SK-MEL-5 (cell line): ENCODE measurements at regions not wholly inside any gene's neighbourhood (a gene's known extent, or its start where the extent isn't known, plus 50 kb on each side); places are given as distances from the start of the nearest gene placed in this dataset.

Source experiments
- DNase-seq: peaks from one replicate; pipeline ENCODE4 v3.0.0-alpha.2; 2016; ENCODE audit warnings: low read depth, low spot score
- in situ Hi-C: cut with HindIII; loops from 2 replicates; pipeline ENCODE4 v1.10.0; 2016; ENCODE audit warnings: low sequenced_read_pairs, high pct_unique_total_duplicates, low pct_unique_long_range_greater_than_20kb

- peak; percentile 63 for DNase-seq
- in situ Hi-C loops = no loop called here
These were observed 55.3 kb upstream of the INPP5A start for GRCh38 chr10:132482090-132482800.

DNA sequence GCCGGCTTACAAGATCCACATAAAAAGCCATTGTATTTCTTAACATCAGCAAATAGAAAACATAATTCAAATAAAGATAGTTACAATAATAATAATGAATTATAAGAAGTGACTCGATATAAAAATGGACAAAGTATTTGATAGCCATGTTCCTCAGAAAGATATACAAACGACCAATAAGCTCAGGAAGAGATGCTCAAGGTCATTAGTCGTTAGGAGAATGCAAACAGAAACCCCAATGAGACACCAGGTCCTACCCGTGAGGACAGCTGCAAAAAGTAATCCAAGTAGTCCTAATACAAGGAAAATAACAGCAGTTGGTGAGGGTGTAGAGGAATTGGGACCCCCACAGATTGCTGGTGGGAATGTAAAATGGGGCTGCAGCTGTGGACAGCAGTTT, 54.2 kb upstream of the INPP5A start:
- no peak for DNase-seq
- in situ Hi-C loops = no loop called here

- DNase-seq = no peak
- in situ Hi-C loops = no loop called here
These were observed 52.7 kb upstream of the INPP5A start for GRCh38 chr10:132484922-132485321.

- no peak for DNase-seq
- in situ Hi-C loops = no loop called here
These were observed 52.2 kb upstream of the INPP5A start for GRCh38 chr10:132485391-132485790.

DNA sequence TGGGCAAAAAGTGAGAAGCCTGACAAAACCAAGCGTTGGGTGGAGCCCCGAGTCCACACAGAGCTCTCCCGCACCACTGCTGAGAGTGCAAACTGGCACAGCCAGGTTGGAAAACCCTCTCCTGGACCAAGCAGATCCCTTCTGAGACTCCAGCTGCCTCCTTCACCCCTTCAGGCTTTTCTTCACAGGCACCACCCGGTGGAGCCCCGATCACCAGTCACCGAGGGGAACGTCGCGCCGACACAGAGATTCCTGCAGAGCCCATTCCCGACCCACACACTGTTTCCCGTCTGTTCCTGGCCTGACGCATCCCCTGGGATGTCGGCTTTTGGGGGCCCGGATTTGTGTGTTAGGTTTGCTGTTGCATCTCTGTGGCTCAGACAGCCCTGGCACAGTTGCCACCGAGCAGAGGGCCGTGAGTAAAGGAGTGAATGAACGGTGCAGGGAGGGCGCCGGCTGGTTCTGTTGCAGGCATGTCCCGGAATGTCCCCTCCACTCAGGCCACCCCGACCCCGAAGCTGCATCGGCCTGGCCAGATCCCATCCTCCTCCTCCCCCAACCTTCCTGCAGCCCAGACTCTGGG, 51.0 kb upstream of the INPP5A start:
- no peak for DNase-seq
- in situ Hi-C loops = no loop called here

DNA sequence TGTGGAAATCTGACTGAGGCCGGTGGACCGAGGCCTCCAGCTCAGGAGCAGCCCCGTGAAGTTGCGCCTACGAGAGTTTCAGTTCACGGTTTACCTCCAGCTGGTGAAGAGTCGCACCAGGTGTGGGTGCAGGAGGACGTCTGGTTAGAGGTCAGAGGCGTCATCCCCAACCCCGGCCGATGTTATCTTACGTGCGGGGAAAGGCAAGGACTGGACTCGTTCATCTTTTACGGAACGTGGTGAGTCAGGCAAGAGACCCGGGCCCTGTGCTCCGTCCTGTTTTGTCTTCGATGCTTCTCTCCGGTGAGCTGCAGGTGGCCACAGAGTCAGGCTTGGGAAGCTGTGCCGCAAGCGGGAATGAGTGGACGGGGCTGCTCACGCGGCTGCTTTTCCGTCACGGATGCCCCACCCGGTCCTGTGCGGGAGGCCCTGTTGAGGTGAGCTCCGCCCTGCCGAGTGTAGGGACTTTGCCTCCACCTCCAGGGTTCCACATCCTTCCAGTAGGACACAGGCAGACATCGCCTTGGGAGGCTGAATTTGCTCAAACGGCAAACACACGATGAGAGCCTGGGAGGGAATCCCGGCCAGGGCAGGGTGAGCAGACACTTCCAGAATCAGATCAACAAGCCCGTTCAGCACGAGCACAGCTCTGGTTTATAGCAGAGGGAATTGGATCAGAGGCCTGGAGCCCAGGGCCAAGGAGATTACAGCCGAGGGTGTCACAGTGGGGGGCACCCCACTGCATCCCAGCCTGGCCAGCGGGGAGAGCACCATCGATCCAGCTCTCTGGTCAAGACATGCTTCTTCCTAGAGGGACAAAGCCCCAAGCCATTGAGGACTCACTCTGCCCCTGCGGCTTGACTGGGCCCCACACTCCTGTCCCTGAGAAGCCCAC, 50.1 kb upstream of the INPP5A start:
- no peak for DNase-seq
- in situ Hi-C loops = no loop called here
